ENCODE measurements at regions not wholly inside any gene's neighbourhood (a gene's known extent, or its start where the extent isn't known, plus 50 kb on each side); places are given as distances from the start of the nearest gene placed in this dataset.
"Not testable (repeated sequence)": the region's sequence is repeated elsewhere in the genome, so short reads cannot be mapped to it uniquely, and the experiment has no call there.

DNA sequence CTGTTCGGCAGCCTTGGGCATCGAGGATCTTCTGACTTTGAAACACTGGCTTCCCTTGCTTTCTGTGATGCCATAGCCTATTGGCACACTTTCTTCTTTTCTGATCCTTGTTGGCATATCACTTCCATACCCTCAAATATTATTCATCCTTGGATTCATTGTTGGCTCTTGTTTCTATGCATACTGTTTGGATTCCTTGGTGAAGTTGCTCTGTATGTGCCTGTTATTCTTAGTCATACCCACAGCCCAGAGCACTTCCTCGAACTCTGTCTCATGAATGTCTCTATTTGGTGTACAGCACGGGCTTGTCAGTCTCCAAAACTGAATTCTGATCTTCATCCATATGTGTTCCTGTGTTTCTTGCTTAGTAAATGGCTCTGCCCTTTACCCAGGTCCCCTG is 63.6 kb downstream of the NPIPB11 start:
- not testable (repeated sequence) for TF ChIP-seq POLR2A, POLR2AphosphoS5, SPI1, TAF1, POU2F2 (IDR thresholded peaks at IDR 0.05; ENCODE audit: low read depth, low read length)

Measured in GM12891 (cell line).